Mammary epithelial cell (primary cell): ENCODE measurements at regions not wholly inside any gene's neighbourhood (a gene's known extent, or its start where the extent isn't known, plus 50 kb on each side); places are given as distances from the start of the nearest gene placed in this dataset.
"Not testable (repeated sequence)": the region's sequence is repeated elsewhere in the genome, so short reads cannot be mapped to it uniquely, and the experiment has no call there.

ENCODE experiments used
- EZH2 ChIP-seq: IDR thresholded peaks from 2 replicates; pipeline ENCODE4 v1.6.1; 2012; ENCODE audit warnings: low read length, inconsistent platforms, borderline replicate concordance
- TF ChIP-seq, protein P1 (sequence below), 2 donors: IDR thresholded peaks in 1 of 2; conservative IDR thresholded peaks in 1 of 2; 2 replicates each; pipeline ENCODE4 v1.5.1; 2011 to 2012; ENCODE audit warnings: inconsistent platforms in 2 of 2, low read length in 2 of 2, mild to moderate bottlenecking in 2 of 2, control low read depth in 1 of 2, low read depth in 1 of 2; ENCODE audit not compliant: insufficient read depth in 1 of 2; ENCODE audit errors: extremely low read depth in 1 of 2

GRCh38 chr2:242079792-242080191 is 210.3 kb downstream of the RTP5 start:
- TF ChIP-seq, protein P1, sequence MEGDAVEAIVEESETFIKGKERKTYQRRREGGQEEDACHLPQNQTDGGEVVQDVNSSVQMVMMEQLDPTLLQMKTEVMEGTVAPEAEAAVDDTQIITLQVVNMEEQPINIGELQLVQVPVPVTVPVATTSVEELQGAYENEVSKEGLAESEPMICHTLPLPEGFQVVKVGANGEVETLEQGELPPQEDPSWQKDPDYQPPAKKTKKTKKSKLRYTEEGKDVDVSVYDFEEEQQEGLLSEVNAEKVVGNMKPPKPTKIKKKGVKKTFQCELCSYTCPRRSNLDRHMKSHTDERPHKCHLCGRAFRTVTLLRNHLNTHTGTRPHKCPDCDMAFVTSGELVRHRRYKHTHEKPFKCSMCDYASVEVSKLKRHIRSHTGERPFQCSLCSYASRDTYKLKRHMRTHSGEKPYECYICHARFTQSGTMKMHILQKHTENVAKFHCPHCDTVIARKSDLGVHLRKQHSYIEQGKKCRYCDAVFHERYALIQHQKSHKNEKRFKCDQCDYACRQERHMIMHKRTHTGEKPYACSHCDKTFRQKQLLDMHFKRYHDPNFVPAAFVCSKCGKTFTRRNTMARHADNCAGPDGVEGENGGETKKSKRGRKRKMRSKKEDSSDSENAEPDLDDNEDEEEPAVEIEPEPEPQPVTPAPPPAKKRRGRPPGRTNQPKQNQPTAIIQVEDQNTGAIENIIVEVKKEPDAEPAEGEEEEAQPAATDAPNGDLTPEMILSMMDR (conservative IDR thresholded peaks at IDR 0.05 in 1 of 2, IDR thresholded peaks at IDR 0.05 in 1 of 2; ENCODE audit: extremely low read depth in 1 of 2, insufficient read depth in 1 of 2, low read depth in 1 of 2, low read length in 2 of 2) = not testable (repeated sequence)
- not testable (repeated sequence) for TF ChIP-seq EZH2
